HG02840 (cell line): ENCODE measurements at regions not wholly inside any gene's neighbourhood (a gene's known extent, or its start where the extent isn't known, plus 50 kb on each side); places are given as distances from the start of the nearest gene placed in this dataset.
"Not testable (repeated sequence)": the region's sequence is repeated elsewhere in the genome, so short reads cannot be mapped to it uniquely, and the experiment has no call there.

ENCODE experiments used
- ATAC-seq: cut with Tn5 transposase; IDR thresholded peaks from one replicate; pipeline ENCODE4 v1.9.1; 2021; ENCODE audit warnings: mild to moderate bottlenecking, moderate library complexity, moderate number of reproducible peaks; ENCODE audit not compliant: unreplicated experiment, low FRiP score

- no peak for ATAC-seq
These were observed 160.6 kb upstream of the IRS2 start for GRCh38 chr13:109947006-109947405.

- ATAC-seq = no peak
These were observed 159.0 kb upstream of the IRS2 start for GRCh38 chr13:109945206-109945960.

- no peak for ATAC-seq
These were observed 155.6 kb upstream of the IRS2 start for GRCh38 chr13:109941951-109942350.

GRCh38 chr13:109941221-109941620 is 154.8 kb upstream of the IRS2 start:
- no peak for ATAC-seq

GRCh38 chr13:109940637-109941036 is 154.3 kb upstream of the IRS2 start:
- no peak for ATAC-seq

- no peak for ATAC-seq
These were observed 153.5 kb upstream of the IRS2 start for GRCh38 chr13:109939838-109940237.

GRCh38 chr13:109939180-109939579 is 152.8 kb upstream of the IRS2 start:
- ATAC-seq = no peak

- no peak for ATAC-seq
These were observed 152.0 kb upstream of the IRS2 start for GRCh38 chr13:109938255-109938936.

GRCh38 chr13:109934520-109934919 is 148.1 kb upstream of the IRS2 start:
- not testable (repeated sequence) for ATAC-seq

GRCh38 chr13:109933476-109933875 is 147.1 kb upstream of the IRS2 start:
- no peak for ATAC-seq

- ATAC-seq = no peak
These were observed 138.0 kb upstream of the IRS2 start for GRCh38 chr13:109924376-109924775.

GRCh38 chr13:109922518-109922917 is 136.1 kb upstream of the IRS2 start:
- no peak for ATAC-seq

GRCh38 chr13:109919715-109920375 is 133.5 kb upstream of the IRS2 start:
- ATAC-seq = no peak

- no peak for ATAC-seq
These were observed 131.9 kb upstream of the IRS2 start for GRCh38 chr13:109918179-109918711.

- no peak for ATAC-seq
These were observed 131.0 kb upstream of the IRS2 start for GRCh38 chr13:109917422-109917821.

- no peak for ATAC-seq
These were observed 127.6 kb upstream of the IRS2 start for GRCh38 chr13:109913936-109914510.

- ATAC-seq = no peak
These were observed 126.8 kb upstream of the IRS2 start for GRCh38 chr13:109913186-109913585.

GRCh38 chr13:109910194-109910593 is 123.8 kb upstream of the IRS2 start:
- no peak for ATAC-seq

- no peak for ATAC-seq
These were observed 120.6 kb upstream of the IRS2 start for GRCh38 chr13:109906976-109907375.

GRCh38 chr13:109904218-109904617 is 117.8 kb upstream of the IRS2 start:
- ATAC-seq = no peak

GRCh38 chr13:109900741-109901140 is 114.4 kb upstream of the IRS2 start:
- ATAC-seq = no peak
